Retinal pigment epithelial cell (primary cell): ENCODE measurements at regions not wholly inside any gene's neighbourhood (a gene's known extent, or its start where the extent isn't known, plus 50 kb on each side); places are given as distances from the start of the nearest gene placed in this dataset.

Experiments used
- DNase-seq: peaks from one replicate; pipeline ENCODE4 v3.0.0-alpha.2; 2010; ENCODE audit warnings: low read depth
- H3K4me3 ChIP-seq: 2 replicates; pipeline ENCODE4 v1.5.1; 2011; ENCODE audit warnings: mild to moderate bottlenecking, low read length, control low read depth, moderate library complexity
- TF ChIP-seq, protein P1 (sequence below): conservative IDR thresholded peaks from 2 replicates; pipeline ENCODE4 v1.5.1; 2011; ENCODE audit warnings: low read depth, low read length, control low read depth, inconsistent platforms

DNA sequence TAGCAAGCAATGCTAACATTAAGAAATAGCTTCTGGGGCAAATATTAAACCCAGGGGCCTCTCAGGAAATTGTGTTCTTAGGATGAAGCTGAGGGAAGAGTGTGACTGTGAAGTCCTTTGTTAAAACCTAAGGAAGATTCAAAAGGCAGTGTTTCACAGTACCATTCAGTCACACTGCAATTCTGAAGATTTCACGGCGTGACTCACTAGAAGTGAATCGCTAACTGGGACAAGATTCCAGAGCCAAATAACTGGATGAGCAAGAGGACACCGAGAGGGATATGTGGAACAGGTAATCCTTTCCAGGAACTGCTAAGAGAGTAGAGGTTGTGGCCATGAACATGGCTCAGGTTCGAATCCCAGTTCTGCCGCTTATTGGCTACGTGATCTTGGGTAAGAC lies 61.8 kb upstream of the SMAD3 start:
- TF ChIP-seq, protein P1, sequence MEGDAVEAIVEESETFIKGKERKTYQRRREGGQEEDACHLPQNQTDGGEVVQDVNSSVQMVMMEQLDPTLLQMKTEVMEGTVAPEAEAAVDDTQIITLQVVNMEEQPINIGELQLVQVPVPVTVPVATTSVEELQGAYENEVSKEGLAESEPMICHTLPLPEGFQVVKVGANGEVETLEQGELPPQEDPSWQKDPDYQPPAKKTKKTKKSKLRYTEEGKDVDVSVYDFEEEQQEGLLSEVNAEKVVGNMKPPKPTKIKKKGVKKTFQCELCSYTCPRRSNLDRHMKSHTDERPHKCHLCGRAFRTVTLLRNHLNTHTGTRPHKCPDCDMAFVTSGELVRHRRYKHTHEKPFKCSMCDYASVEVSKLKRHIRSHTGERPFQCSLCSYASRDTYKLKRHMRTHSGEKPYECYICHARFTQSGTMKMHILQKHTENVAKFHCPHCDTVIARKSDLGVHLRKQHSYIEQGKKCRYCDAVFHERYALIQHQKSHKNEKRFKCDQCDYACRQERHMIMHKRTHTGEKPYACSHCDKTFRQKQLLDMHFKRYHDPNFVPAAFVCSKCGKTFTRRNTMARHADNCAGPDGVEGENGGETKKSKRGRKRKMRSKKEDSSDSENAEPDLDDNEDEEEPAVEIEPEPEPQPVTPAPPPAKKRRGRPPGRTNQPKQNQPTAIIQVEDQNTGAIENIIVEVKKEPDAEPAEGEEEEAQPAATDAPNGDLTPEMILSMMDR = no peak
- no peak for DNase-seq
- H3K4me3 ChIP-seq = no peak overlapping the region

DNA sequence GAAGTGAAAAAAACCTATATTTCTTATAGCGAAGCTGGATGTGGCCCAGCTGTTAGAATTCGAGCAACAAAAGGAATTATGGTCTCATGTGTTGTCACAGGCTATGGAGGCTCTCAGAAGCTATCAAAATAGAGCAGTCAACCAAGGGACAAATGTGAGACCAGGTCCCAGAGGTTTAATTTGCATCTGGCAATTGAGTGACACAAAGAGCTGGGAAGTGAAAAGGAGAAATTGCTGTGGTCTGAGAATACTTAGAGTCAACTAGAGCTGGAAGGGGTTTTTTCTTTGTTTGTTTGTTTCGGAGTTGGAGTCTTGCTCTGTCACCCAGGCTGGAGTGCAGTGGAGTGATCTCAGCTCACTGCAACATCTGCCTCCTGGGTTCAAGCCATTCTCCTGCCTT lies 61.3 kb upstream of the SMAD3 start:
- no peak for DNase-seq
- TF ChIP-seq, protein P1 = no peak
- no peak overlapping the region for H3K4me3 ChIP-seq

DNA sequence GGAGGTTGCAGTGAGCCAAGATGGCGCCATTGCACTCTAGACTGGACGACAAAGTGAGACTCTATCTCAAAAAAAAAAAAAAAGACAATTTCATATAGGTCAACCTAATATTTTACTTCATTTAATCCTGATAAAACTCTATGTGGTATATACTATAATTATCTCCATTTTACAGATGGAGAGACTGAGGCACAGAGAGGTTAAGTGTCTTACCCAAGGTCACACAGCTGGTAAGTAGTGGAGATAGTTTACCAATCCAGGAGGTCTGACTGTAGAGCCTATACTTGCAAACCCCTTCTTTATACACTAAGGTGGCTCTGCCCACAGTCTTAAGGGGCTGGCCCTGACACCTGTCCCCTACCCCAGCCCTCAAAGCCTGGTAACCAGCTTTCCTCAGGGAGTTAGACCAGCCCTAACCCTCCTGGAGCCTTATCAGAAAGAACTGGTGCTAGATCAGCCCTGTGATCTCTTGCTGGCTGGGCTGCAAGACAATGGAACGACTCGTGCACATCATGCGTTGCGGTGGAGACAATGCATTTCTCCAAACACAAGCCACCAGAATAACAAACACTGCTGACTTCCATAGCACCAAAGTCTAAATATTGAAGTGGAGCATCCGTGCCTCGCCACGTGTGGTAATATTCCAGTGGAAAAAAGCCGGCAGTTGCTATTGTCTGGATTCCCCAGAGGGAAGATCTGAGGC lies 60.0 kb upstream of the SMAD3 start:
- no peak for DNase-seq
- TF ChIP-seq, protein P1 = no peak

DNA sequence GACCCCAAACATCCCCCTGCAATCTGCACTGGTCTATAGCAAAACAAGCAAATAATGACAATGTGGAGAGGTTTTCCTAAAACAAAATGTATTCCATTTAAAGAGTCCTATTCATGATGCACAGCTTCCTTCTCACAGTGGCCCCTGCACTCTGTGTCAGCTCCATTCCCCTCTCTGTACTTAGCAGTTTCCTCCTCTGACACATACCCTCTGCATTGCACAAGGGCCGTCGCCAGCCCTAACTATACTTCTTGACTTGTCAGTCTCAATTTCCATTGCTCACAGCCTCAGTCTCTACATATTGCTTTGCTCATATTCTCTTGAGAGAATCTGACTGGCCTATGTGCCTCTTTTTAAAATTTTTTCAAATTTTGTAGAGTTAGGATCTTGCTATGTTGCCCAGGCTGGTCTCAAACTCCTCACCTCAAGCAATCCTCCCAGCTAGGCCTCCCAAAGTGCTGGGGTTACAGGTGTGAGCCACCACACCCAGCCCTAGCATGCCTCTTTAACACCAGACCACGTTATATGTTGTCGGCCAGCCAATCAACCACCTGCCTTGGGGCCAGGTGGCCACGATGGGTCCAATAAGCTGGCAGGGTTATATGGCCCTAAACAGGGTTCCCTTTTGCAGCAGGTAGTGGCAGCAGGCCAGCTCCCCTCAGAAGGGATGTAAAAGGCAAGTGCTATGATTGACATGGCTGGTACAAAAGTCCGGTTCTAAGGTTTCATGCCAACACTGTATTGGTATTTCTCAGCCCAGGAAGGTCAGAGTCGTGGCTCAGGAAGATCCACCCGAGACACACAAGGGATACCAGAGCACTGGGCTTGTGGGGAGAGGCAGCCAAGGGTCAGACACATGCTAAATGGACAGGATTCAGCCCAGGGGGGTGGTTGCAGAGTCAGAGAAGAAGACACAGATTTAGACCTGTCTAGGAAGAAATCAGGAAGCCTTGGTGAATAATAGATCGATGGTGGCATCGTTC lies 59.0 kb upstream of the SMAD3 start:
- no peak for DNase-seq
- TF ChIP-seq, protein P1 = no peak
- H3K4me3 ChIP-seq = no peak overlapping the region

More for the DNA sequence above, 60.0 kb upstream of the SMAD3 start:
- no peak overlapping the region for H3K4me3 ChIP-seq

DNA sequence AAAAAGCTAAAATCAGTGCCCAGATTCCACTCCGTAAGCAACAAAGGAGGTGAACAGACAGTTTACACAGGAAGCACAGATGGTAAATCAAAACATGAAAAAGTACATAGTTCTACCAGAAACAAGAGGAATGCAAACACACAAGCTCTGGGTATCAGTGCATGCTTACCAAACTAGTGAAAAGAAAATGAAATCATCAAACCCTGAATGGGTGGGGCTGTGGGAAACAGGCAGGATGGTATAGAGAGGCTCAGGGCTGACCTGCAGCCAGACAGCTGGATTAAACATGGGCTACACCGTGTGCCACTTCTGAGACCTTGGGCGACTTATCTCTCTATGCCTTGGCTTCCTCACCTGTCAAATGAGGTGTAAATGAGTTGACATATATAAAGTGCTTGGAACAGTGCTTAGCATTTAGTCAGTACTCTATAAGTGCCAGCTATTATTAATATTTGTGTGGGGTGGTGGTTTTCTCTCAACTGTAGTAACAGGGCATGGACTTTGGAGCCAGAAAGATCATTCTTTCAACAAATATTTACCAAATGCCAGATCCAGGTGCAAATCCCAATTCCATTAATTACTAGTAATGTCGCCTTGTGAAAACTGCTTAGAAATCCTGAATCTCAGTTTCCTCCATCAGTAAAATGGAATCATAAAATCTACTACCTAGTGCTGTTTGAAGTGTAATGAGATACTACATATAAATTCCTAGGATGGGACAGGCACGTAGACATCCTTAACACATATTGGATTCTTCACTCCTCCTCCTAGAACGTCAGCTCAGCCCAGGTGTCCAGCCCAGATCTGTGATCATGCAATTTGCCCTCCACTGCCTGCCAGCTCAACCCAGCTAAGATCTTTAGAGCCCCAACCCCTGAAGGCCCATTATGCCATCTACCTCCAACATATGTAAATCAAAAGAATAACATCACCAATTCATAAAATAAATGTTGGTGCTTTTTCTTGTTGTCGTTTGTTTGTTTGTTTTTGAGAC lies 55.5 kb upstream of the SMAD3 start:
- TF ChIP-seq, protein P1 = no peak
- no peak overlapping the region for H3K4me3 ChIP-seq
- no peak for DNase-seq

DNA sequence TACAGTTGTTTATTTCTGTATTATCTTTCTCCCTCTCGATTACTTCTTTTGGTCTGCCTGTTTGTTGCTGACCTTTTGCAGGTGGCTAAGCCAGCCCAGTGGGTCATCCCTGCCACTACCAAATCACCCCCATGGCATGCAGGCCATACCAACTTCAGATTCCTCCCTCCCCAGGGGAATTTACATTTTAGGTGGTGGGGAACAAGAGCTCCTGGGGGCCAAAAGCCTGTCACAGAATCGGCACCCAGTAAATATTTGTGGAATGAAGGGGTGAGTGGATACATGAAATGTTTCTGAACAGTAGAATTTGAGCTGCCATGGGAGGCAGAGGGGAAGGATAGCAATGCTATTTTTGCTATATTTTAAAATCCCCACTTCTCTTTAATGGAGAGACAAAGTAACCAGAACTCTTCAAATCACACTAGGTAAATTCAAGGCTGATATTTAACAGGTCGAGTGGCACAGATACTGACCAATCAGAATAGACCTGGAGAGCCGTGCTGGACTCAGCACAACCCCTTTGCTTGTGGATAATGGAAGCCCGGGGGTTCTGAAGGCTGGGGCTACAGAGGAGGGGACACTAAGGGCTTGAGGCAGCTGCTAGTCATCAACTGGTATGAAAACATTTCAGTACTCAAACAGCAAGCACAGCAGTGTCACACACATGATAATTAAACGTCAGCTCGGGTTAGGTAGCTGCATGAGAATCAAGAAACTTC lies 54.3 kb upstream of the SMAD3 start:
- no peak for DNase-seq
- TF ChIP-seq, protein P1 = no peak
- H3K4me3 ChIP-seq = no peak overlapping the region
